Activated CD8-positive, alpha-beta T cell treated with anti-CD3 and anti-CD28 coated beads for 36 hours (primary cell): ENCODE measurements at regions not wholly inside any gene's neighbourhood (a gene's known extent, or its start where the extent isn't known, plus 50 kb on each side); places are given as distances from the start of the nearest gene placed in this dataset.

ENCODE experiments used
- ATAC-seq: fragments of 200-7000 bp; cut with Tn5 transposase; one replicate; pipeline ENCODE4 v1.10.0; 2021; ENCODE audit warnings: mild to moderate bottlenecking, moderate library complexity
- CTCF ChIA-PET: fragments of 350-600 bp; sonication (Branson Sonifier 250); formaldehyde crosslinking; loops from one replicate; lab custom pipeline; 2021; ENCODE audit warnings: antibody characterized with exemption; lab: Charles Lee
- POLR2A ChIA-PET: fragments of 350-600 bp; sonication (Branson Sonifier 250); formaldehyde crosslinking; loops from one replicate; lab custom pipeline; 2021; ENCODE audit warnings: antibody characterized with exemption; lab: Charles Lee
- DNase-seq: peaks from one replicate; pipeline ENCODE4 v3.0.0-alpha.2; 2020
- H3K27ac Mint-ChIP-seq: one replicate; pipeline ENCODE4 v1.8.0; 2021; ENCODE audit warnings: mild to moderate bottlenecking, mixed read lengths
- H3K27me3 Mint-ChIP-seq: one replicate; pipeline ENCODE4 v1.8.0; 2021; ENCODE audit warnings: mixed read lengths
- H3K36me3 Mint-ChIP-seq: one replicate; pipeline ENCODE4 v1.8.0; 2021; ENCODE audit warnings: low read depth, mixed read lengths
- H3K4me1 Mint-ChIP-seq: one replicate; pipeline ENCODE4 v1.8.0; 2021; ENCODE audit warnings: low read depth, mixed read lengths
- H3K4me3 Mint-ChIP-seq: one replicate; pipeline ENCODE4 v1.8.0; 2021; ENCODE audit warnings: mild to moderate bottlenecking, moderate library complexity, mixed read lengths
- H3K9me3 Mint-ChIP-seq: one replicate; pipeline ENCODE4 v1.8.0; 2021; ENCODE audit warnings: mixed read lengths
- intact Hi-C: fragments of 100-400 bp; cut with micrococcal nuclease; formaldehyde crosslinking; loops from one replicate; pipeline ENCODE4 v1.10.0; 2022
- TF ChIP-seq, protein P1 (sequence below): fragments of 200-600 bp; IDR thresholded peaks from one replicate; pipeline ENCODE4 v1.8.0; 2022; ENCODE audit warnings: antibody characterized with exemption, mild to moderate bottlenecking

DNA sequence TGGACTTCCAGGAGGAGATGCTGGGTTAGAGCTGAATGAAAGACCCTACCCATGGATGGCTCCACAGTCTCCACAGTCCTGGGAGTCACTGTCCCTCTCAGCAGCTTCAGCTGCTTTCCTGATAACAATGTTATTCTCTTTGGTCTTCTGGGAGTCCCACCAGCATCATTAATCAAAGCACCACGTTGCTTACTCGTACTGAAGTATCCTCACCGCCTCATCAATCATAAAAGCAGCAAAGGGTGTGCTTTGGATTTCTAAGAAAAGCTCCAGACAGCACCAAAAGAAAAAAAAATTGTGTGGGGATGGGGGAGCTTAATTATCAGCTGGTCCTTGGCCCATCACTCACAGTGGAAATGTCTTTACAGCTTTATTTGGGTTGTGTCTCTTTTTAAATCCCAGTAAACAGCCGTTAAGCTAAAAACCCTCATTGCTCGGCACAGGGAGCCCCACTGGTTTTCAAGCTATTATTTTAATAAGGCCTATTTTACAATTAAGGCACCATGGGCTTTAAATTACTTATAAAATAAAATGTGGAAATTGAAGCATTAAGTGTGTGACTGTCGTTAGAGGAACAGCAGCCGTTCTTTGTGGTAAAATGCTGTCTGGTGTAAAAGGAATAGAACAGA lies 538.0 kb downstream of the EBF1 start:
- no peaks in the 10 kb centered on the region for H3K27me3 Mint-ChIP-seq
- no peak overlapping the region for H3K4me3 Mint-ChIP-seq
- no peak overlapping the region for H3K27ac Mint-ChIP-seq
- ATAC-seq (no peak), DNase-seq (no peak)
- no peaks in the 10 kb centered on the region for H3K4me1 Mint-ChIP-seq
- no peaks in the 10 kb centered on the region for H3K9me3 Mint-ChIP-seq
- CTCF ChIA-PET = interaction anchor here (0.8 kb wide), 1 partner anchor 8 kb away, joined by 3 read pairs; no protein-coding TSS in a partner anchor
- no peaks in the 10 kb centered on the region for H3K36me3 Mint-ChIP-seq
- TF ChIP-seq, protein P1, sequence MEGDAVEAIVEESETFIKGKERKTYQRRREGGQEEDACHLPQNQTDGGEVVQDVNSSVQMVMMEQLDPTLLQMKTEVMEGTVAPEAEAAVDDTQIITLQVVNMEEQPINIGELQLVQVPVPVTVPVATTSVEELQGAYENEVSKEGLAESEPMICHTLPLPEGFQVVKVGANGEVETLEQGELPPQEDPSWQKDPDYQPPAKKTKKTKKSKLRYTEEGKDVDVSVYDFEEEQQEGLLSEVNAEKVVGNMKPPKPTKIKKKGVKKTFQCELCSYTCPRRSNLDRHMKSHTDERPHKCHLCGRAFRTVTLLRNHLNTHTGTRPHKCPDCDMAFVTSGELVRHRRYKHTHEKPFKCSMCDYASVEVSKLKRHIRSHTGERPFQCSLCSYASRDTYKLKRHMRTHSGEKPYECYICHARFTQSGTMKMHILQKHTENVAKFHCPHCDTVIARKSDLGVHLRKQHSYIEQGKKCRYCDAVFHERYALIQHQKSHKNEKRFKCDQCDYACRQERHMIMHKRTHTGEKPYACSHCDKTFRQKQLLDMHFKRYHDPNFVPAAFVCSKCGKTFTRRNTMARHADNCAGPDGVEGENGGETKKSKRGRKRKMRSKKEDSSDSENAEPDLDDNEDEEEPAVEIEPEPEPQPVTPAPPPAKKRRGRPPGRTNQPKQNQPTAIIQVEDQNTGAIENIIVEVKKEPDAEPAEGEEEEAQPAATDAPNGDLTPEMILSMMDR = no peak
- POLR2A ChIA-PET = no interaction called here
- intact Hi-C loops = no loop called here

DNA sequence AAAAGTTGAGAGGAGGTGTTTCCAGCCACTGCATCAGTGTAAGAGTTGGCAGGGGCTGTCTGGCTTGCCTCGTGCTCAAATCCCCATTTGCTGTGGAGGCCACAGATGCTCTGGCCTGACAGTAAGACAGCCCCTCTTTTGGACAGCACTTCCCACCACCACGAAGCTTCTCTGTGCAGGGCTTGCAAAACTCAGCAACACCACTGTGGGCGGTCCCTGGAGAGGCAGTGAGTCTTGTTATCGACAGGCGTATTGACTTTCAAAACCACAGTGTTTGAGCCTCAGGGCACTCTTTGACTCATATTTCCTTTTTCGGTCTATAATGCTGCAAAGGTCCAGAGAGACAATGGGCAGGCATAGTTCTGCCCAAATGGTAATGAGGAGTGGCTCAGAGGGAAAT lies 539.5 kb downstream of the EBF1 start:
- ATAC-seq (no peak), DNase-seq (peak; percentile 5)
- Mint-ChIP-seq H3K4me1 (no peaks in the 10 kb centered on the region), H3K27ac (no peak overlapping the region), H3K27me3 (no peaks in the 10 kb centered on the region), H3K4me3 (no peak overlapping the region), H3K36me3 (no peaks in the 10 kb centered on the region), H3K9me3 (no peaks in the 10 kb centered on the region)
- ChIA-PET POLR2A (no interaction called here), CTCF (no interaction called here)
- TF ChIP-seq, protein P1 = no peak
- intact Hi-C loops = no loop called here

DNA sequence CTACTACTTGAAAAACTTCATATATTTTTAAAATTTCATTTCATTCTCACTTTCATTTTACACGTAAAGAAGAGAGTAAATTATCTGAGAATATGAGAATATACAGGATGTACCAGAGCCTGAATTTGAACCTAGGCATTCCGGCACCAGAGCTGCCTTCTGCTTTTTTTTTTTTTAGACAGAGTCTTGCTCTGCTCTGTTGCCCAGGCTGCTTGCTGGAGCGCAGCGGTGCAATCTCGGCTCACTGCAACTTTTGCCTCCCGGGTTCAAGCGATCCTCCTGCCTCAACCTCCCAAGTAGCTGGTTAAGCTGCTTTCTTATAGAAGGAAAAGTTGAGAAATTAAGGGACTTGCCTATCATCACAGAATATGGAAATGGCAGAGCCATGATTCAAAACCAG lies 540.1 kb downstream of the EBF1 start:
- H3K27me3 Mint-ChIP-seq = no peaks in the 10 kb centered on the region
- no peaks in the 10 kb centered on the region for H3K4me1 Mint-ChIP-seq
- no peak for ATAC-seq
- TF ChIP-seq, protein P1 = no peak
- ChIA-PET POLR2A (no interaction called here), CTCF (no interaction called here)
- no peak overlapping the region for H3K4me3 Mint-ChIP-seq
- intact Hi-C loops = no loop called here
- no peak overlapping the region for H3K27ac Mint-ChIP-seq
- DNase-seq = no peak
- H3K9me3 Mint-ChIP-seq = no peaks in the 10 kb centered on the region
- H3K36me3 Mint-ChIP-seq = no peaks in the 10 kb centered on the region

DNA sequence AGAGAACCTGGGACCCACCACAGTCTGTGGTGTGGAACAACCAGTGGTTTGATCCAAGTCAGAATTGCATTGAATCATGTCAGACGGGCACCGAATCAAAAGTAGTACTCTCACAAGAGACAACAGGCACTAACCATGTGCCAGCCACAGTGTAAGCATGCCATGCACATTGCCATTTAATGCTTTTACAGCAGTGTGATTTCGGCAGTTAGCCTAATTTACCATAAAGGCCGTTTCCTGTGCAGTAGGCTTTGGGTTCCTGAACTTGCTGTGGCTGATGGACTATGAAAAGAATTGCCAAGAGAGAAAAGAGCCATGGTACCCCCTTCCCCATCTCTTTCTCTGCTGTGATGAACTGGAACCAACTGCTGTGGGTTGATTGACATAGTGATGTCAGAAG lies 540.6 kb downstream of the EBF1 start:
- CTCF ChIA-PET = no interaction called here
- ATAC-seq = no peak
- no peak overlapping the region for H3K4me3 Mint-ChIP-seq
- H3K27me3 Mint-ChIP-seq = no peaks in the 10 kb centered on the region
- H3K36me3 Mint-ChIP-seq = no peaks in the 10 kb centered on the region
- no peak overlapping the region for H3K27ac Mint-ChIP-seq
- intact Hi-C loops = no loop called here
- POLR2A ChIA-PET = no interaction called here
- H3K9me3 Mint-ChIP-seq = no peaks in the 10 kb centered on the region
- TF ChIP-seq, protein P1 = no peak
- DNase-seq = no peak
- H3K4me1 Mint-ChIP-seq = no peaks in the 10 kb centered on the region

DNA sequence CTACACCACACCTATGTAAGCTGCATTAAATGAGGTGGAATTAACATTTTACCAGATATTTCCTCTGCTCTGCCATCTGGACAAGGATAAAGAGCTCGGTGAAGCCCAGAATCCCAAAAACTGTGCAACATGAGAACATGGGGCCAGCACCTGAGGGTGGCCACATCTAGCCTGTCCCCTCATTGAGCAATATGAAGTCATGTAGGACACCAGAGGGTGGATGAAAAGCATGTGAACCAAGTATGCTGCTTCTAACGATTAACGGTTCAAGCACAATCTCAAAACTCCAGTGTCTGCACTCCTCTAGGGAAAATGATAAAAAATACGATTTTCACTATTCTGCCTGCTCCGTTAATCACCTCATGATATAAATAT lies 545.8 kb downstream of the EBF1 start:
- DNase-seq (no peak), ATAC-seq (no peak)
- ChIA-PET POLR2A (no interaction called here), CTCF (no interaction called here)
- TF ChIP-seq, protein P1 = no peak
- Mint-ChIP-seq H3K4me3 (no peak overlapping the region), H3K36me3 (no peaks in the 10 kb centered on the region), H3K9me3 (no peaks in the 10 kb centered on the region), H3K4me1 (no peaks in the 10 kb centered on the region), H3K27ac (no peak overlapping the region), H3K27me3 (no peaks in the 10 kb centered on the region)
- intact Hi-C loops = no loop called here
